Psoas muscle (tissue), 7 donors: ENCODE measurements at regions not wholly inside any gene's neighbourhood (a gene's known extent, or its start where the extent isn't known, plus 50 kb on each side); places are given as distances from the start of the nearest gene placed in this dataset.
A peak's percentile ranks its signal among the peaks of the same experiment; 100 is the strongest.

Experiments
- ATAC-seq, 4 donors: fragments of 200-7000 bp; cut with Tn5 transposase; one replicate each; pipeline ENCODE4 v1.9.1; 2020; ENCODE audit warnings: moderate library complexity in 3 of 4, mild to moderate bottlenecking in 2 of 4
- DNase-seq, 2 donors: peaks; one replicate each; pipeline ENCODE4 v3.0.0-alpha.2; 2020
- H3K27ac ChIP-seq: fragments of 200-600 bp; one replicate; pipeline ENCODE4 v1.8.0; 2022
- H3K27me3 ChIP-seq, 3 donors: fragments of 200-600 bp in 1 of 3; one replicate each; pipeline versions ENCODE4 v1.6.1 to v1.8.0; 2013 to 2022; ENCODE audit warnings: low read length in 2 of 3, mild to moderate bottlenecking in 2 of 3, moderate library complexity in 1 of 3; ENCODE audit not compliant: insufficient read depth in 3 of 3
- H3K36me3 ChIP-seq, 2 donors: fragments of 200-600 bp in 1 of 2; one replicate each; pipeline versions ENCODE4 v1.6.1 to v1.8.0; 2013 to 2022; ENCODE audit warnings: low read depth in 1 of 2, mild to moderate bottlenecking in 1 of 2, moderate library complexity in 1 of 2; ENCODE audit not compliant: insufficient read depth in 1 of 2
- H3K4me1 ChIP-seq: fragments of 200-600 bp; one replicate; pipeline ENCODE4 v1.8.0; 2022
- H3K4me3 ChIP-seq: fragments of 200-600 bp; one replicate; pipeline ENCODE4 v1.8.0; 2022; ENCODE audit warnings: mild to moderate bottlenecking
- H3K9me3 ChIP-seq: fragments of 200-600 bp; one replicate; pipeline ENCODE4 v1.8.0; 2022
- CTCF ChIP-seq: fragments of 200-600 bp; IDR thresholded peaks from one replicate; pipeline ENCODE4 v1.8.0; 2022; ENCODE audit warnings: antibody characterized with exemption
- WGBS, 3 donors: extraction: QIAGEN DNeasy Blood & Tissue Kit; methylation state at CpG; one replicate each; pipeline versions ENCODE4 v1.1.6 to v1.1.7; 2013; 5-methylcytosine and 5-hydroxymethylcytosine counted together
- intact Hi-C, 2 donors: fragments of 100-400 bp; cut with DNase I; formaldehyde crosslinking; loops; one replicate each; pipeline versions ENCODE4 v1.11.0 to v1.14.2; 2022
- donor health status: healthy with polysubstance abuse.
- donor health status: DM: no; HTN: no; CAD: no; lungs with moderate emphysema.
- donor health status: Bipolar disorder and iron deficiency.
- donor health status: healthy.
- donor health status: DM: yes; HTN: yes; CAD: no.
- donor health status: DM: no; HTN: no; CAD: no.
- donor health status: DM: yes; HTN: yes; CAD: no.

GRCh38 chr5:87912419-87912818 lies 356.2 kb downstream of the TMEM161B start:
- ATAC-seq (no peak), DNase-seq (no peak)
- Histone ChIP-seq H3K27ac (no peak overlapping the region), H3K4me1 (no peaks in the 10 kb centered on the region), H3K4me3 (no peak overlapping the region), H3K27me3 (no peaks in the 10 kb centered on the region), H3K36me3 (no peaks in the 10 kb centered on the region), H3K9me3 (no peaks in the 10 kb centered on the region)
- intact Hi-C loops: no loop called here
- WGBS, 3 donors: 92 to 96% (median 93%) methylated on average over 1 of the region's 1 CpG
- no peak for TF ChIP-seq CTCF

GRCh38 chr5:87909382-87909781 lies 359.3 kb downstream of the TMEM161B start:
- WGBS, 3 donors: 72 to 85% (median 80%) methylated on average over 2 of the region's 2 CpGs
- intact Hi-C loops: no loop called here
- Histone ChIP-seq H3K4me1 (no peaks in the 10 kb centered on the region), H3K9me3 (no peaks in the 10 kb centered on the region), H3K27me3 (no peaks in the 10 kb centered on the region), H3K4me3 (no peak overlapping the region), H3K36me3 (no peaks in the 10 kb centered on the region), H3K27ac (no peak overlapping the region)
- TF ChIP-seq CTCF: no peak
- DNase-seq (no peak), ATAC-seq (no peak)

- Histone ChIP-seq H3K4me1 (no peaks in the 10 kb centered on the region), H3K36me3 (no peaks in the 10 kb centered on the region), H3K27me3 (no peaks in the 10 kb centered on the region), H3K9me3 (no peaks in the 10 kb centered on the region), H3K27ac (no peak overlapping the region), H3K4me3 (no peak overlapping the region)
- intact Hi-C loops: no loop called here
- ATAC-seq (no peak), DNase-seq (no peak)
- no peak for TF ChIP-seq CTCF
Observed at GRCh38 chr5:87906962-87907361, 361.7 kb downstream of the TMEM161B start.

GRCh38 chr5:87900419-87900818 lies 368.2 kb downstream of the TMEM161B start:
- DNase-seq (no peak), ATAC-seq (peak in 1 of 4 donors; percentile 26)
- Histone ChIP-seq H3K9me3 (no peaks in the 10 kb centered on the region), H3K4me1 (no peaks in the 10 kb centered on the region), H3K4me3 (no peak overlapping the region), H3K27me3 (no peaks in the 10 kb centered on the region), H3K27ac (peak overlapping the region; percentile 26), H3K36me3 (no peaks in the 10 kb centered on the region)
- intact Hi-C loops: no loop called here
- TF ChIP-seq CTCF: no peak
- WGBS, 3 donors: 63 to 66% (median 65%) methylated on average over 2 of the region's 2 CpGs

- 9 to 12% (median 11%) methylated on average over 3 of the region's 3 CpGs for WGBS, 3 donors
- no peak for TF ChIP-seq CTCF
- no peak overlapping the region for H3K4me3 ChIP-seq
- DNase-seq (peak; percentile 19 to 73), ATAC-seq (peak; percentile 27 to 91 (median 78))
- no peaks in the 10 kb centered on the region for H3K27me3 ChIP-seq
- intact Hi-C loops: no loop called here
- H3K36me3 ChIP-seq: no peaks in the 10 kb centered on the region
- H3K4me1 ChIP-seq: no peaks in the 10 kb centered on the region
- peak overlapping the region; percentile 26 for H3K27ac ChIP-seq
- H3K9me3 ChIP-seq: no peaks in the 10 kb centered on the region
Observed at GRCh38 chr5:87899721-87900131, 368.9 kb downstream of the TMEM161B start.
